Hematopoietic multipotent progenitor cell treated with erythropoietin and hydrocortisone succinate and interleukin-3 and kit ligand, for 8 days (in vitro differentiated cells): ENCODE measurements at regions not wholly inside any gene's neighbourhood (a gene's known extent, or its start where the extent isn't known, plus 50 kb on each side); places are given as distances from the start of the nearest gene placed in this dataset.
"Not testable (repeated sequence)": the region's sequence is repeated elsewhere in the genome, so short reads cannot be mapped to it uniquely, and the experiment has no call there.

Experiments used
- DNase-seq: peaks from one replicate; pipeline ENCODE4 v3.0.0-alpha.2; 2015

DNA sequence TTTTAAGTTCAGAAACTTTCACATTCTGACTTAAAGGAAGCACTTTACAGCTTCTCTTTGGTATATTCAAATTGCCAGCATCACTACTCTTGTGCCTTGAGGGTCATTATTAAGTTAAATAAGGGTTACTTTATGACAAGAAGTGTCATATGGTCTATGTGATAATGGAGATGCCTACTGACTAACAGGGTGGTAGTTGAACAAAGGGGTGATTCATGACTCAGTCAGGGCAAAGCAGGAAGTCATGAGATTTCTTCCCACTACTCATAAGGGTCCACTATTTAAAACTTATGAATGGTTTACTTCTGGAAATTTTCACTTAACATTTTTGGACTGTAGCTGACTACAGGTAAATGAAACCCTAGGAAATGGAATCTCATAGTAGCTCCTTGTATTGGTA lies 938.3 kb upstream of the PTPRD start:
- DNase-seq = no peak

- no peak for DNase-seq
Observed at GRCh38 chr9:11558043-11558442, 945.2 kb upstream of the PTPRD start.

DNA sequence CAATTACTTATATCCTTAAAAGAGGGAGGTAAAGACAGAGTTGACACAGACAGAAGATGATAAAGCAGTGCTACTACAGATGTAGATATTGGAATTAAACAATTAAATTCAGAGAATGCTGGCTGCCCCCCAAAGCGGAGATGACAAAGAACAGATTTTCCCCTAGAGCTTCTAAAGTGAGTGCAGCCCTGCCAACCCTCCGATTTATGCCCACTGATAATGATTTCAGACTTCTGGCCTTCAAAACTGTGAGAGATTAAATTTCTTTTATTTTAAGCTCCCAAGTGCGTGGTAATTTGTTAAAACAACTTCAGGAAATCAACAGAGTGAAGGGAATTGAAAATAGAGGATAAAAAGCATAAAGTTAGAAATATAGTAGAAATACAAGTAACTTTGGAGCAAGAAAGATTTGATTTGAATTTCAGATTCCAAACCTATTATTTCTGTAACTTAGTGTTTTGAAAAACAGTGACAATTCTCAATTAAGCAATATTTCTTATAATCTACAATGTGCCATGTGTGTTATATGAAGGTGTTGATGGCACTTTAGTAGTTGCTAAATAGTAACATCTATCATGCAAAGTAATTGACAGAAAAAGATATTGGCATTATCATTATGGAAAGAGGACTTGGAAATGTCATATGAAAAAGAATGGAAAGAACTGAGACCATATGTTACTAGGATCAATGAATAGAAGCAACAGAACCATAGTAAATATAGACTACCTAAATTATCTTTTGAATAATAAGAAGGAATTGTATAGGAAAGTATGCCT lies 946.4 kb upstream of the PTPRD start:
- no peak for DNase-seq

DNA sequence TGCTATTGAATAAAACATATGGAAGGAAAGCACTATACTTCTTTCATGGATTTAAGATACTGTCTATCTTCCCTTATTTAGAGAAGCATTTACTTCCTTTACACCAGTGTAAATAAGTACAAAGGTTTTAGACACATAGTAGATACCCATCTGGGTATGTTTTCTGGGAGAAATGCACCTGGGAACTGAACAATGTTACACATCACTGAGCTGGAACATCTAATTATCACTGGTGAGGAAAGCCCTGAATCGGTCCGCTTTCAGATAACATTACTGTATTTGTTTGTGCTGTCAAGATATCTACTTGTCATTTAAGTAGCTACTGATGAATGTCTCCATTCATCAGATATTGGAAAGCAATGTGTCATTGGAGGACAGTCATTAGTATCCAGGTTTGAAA lies 964.7 kb upstream of the PTPRD start:
- DNase-seq = no peak

- no peak for DNase-seq
Observed at GRCh38 chr9:11595756-11596155, 983.0 kb upstream of the PTPRD start.

DNA sequence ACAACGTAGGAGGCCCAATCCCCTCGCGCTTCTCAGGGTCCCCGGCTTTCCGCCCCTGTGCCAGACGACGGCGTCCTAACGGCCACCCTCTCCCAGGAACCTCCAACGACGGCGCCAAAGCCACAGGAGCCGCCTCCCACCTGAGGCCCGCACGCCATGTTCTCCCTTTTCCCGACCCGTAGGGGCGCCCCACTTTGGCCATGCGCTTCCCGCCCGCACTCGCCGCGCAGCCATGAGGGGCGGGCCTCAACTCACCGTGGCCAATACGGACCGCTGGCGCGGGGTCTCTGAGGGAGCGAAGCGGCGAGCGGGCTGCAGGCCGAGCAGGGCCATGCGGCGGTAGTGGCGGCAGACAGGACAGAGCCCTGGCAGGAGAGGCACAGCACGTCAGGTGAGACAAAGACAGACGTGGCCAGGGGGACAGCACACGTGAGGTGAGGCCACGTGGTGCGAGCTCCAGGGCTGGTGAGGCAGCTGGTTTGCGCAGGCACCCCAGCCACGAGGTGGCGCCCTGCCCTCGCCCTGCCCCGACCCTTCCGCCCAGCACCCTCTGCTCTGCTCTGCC lies 1005.5 kb upstream of the PTPRD start:
- no peak for DNase-seq

- DNase-seq = no peak
Observed at GRCh38 chr9:11632691-11633090, 1019.9 kb upstream of the PTPRD start.

DNA sequence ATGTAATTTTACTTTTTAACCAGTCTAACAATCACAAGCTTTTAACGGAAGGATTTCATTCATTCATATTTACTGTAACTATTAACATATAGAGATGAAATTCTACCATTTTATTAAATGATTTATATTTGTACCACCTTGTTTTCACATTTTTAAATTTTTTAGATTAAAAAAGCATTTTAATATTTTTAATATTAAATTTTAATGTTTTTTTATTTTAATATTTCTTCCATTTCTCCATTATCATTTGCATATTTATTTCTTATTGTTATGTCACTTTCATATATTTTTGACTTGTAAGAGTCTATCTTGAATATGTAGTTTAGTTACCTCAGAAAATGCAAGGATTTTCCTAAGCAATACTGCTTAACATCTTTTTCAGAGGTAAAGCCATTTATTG lies 1034.0 kb upstream of the PTPRD start:
- no peak for DNase-seq

DNA sequence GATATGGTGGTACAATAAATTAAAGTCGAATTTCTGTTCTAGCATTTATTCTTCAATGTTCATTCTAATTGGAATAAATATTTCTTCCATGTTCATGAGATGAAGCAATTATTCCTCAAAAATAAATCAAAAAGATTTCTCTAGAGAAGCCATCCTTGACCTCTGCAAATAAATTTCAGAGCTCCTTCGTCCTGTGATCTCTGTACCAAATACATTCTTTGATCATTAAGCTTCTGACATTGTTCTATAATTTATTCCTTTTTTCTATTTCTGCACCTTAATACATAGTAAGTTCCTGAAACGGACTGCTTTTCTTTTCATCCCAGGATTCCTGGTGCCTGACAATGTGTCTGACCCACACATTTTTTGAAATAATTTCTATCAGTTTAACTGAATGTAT lies 1039.3 kb upstream of the TYRP1 start:
- no peak for DNase-seq

GRCh38 chr9:11663913-11664312 lies 1029.3 kb upstream of the TYRP1 start:
- no peak for DNase-seq

- DNase-seq = no peak
Observed at GRCh38 chr9:11676821-11677220, 1016.4 kb upstream of the TYRP1 start.

DNA sequence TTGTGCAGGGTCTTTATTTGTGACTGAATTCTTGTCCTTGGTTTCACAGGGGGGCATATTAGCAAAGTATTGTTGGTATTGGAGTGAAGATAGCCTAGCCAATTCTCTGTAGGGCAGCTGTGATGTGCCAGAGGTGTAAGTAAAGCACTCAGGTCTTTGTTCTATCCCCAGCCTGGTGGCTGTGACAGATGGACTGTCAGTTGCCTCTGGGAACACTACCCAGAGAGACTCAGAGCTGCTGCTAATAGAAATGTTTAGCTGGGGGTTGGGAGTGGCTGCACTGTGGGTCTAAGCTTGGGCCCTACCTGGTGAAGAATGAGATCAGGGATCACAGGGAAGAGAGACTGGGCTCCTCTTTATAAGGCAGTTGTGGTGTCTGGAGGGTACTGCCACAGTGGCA lies 1006.5 kb upstream of the TYRP1 start:
- no peak for DNase-seq

GRCh38 chr9:11697126-11697525 lies 996.1 kb upstream of the TYRP1 start:
- DNase-seq = no peak

DNA sequence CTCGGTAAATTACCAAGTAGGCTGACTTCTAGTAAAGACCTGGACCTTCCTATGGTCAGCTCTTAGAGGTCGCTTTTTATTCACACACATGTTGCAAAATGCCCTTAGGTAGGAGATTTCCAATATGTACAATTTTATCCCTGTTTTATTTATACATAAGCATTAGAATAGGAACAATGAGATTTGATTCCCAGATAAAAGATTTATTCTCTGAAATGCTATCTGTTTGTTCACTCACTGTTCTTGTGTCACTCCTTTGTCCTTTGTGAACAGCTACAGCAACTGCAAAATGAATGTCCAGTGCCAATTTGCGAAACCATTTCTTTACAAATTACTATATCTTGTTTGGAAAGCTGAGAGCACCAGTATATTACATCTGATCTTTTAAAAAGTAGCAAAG lies 991.5 kb upstream of the TYRP1 start:
- no peak for DNase-seq

GRCh38 chr9:11702548-11702947 lies 990.6 kb upstream of the TYRP1 start:
- no peak for DNase-seq

DNA sequence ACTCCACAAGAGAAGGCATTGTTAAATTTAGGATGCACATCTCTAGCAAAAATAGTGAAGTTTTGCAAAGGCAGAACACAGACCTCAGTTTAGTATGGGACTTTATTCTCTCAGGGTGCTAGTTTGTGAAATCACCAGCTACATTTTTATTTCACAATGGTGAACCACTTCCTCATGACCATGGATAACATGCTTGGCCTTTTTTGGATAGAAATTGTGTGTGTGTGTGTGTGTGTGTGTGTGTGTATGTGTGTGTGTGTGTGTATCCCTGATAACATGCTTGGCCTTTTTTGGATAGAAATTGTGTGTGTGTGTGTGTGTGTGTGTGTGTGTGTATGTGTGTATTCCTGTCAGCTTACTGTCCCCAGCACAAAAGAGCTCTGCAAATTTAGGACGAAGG lies 989.0 kb upstream of the TYRP1 start:
- not testable (repeated sequence) for DNase-seq

DNA sequence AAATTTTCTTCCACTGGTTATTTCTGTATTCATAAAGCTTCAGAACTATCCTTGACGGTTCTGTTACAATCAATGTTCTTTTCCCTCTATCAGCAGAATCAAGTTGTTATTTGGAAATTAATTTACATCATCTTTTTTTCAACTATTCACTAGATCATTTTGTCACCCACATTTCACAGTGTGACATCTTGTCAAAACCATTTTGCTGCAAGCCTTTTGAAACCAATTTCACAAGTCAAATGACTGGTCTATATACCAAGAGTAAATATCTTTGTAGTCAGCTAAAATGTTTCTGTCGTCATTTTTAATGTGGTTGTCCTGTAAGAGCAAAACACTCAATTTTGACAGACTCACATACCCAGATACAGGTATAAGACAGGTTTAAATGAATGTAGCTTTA lies 984.3 kb upstream of the TYRP1 start:
- DNase-seq = no peak

- no peak for DNase-seq
Observed at GRCh38 chr9:11709567-11709966, 983.6 kb upstream of the TYRP1 start.

DNA sequence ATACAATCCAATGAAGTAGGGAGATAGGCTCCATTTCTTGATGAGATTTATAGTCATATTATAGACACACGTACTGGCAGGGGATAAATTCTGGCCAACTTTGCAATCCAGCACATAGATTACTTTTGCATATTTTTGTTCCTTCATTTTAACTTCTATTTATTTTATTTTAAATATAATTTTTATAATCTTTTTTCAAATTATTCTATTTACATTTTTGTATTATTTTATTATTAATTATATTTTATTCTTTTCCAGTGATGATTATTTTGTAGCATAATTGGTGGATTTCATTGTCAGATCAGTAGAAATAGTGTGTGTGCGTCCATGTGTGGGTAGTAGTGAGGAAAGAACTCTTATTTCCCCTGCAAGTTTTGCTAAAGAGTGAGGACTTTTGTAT lies 980.1 kb upstream of the TYRP1 start:
- DNase-seq = no peak

DNA sequence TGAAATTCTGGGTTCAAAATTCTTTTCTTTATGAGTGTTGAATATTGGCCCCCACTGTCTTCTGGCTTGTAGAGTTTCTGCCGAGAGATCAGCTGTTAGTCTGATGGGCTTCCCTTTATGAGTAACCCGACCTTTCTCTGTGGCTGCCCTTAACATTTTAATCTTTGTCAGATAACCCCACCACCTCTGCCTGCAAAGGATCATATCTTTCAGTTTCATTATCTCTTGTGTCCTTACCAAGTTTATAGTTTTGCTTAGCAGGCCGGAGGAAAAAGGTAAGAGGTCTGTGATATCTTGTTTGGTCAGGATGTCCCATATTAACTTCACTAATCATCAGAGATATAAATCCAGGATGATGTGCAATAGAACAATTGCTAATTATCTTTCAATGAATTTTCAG lies 970.2 kb upstream of the TYRP1 start:
- DNase-seq = no peak

GRCh38 chr9:11726659-11727058 lies 966.5 kb upstream of the TYRP1 start:
- DNase-seq = no peak

DNA sequence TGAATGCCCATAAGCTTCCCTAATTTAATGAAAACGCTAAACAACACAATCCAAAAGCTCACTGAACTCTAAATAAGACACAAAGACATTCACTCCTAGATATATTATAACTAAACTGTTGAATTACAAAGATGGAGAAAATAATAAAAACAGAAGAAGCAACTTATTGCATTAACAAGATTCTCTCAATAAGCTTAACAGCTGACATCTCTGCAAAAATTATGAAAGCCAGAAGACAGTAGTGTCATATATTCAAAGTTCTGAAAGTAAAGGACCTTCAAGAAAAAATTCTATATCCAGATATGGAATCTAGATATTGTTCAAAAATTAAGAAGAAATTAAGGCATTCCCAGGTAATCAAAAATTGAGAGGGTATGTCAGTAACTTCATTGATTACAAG lies 957.8 kb upstream of the TYRP1 start:
- no peak for DNase-seq

DNA sequence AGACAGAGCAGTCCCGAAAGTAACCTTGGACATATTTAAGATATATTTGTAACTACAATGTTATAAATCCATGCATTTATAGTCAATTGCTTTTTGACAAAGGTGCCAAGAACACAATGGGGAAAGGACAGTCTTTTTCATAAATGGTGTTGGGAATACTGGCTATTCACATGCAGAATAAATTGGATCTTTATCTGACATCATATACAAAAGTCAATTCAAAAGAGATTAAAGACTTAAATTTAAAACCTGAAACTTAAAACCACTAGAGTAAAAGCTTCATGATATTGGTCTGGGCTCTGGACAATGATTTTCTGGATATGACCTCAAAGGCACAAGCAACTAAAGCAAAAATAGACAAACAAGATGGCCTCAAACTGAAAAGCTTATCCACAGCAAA lies 950.7 kb upstream of the TYRP1 start:
- DNase-seq = no peak

- DNase-seq = no peak
Observed at GRCh38 chr9:11743356-11743755, 949.8 kb upstream of the TYRP1 start.

GRCh38 chr9:11749396-11749795 lies 943.8 kb upstream of the TYRP1 start:
- no peak for DNase-seq
